HUES48 (cell line): ENCODE measurements at regions not wholly inside any gene's neighbourhood (a gene's known extent, or its start where the extent isn't known, plus 50 kb on each side); places are given as distances from the start of the nearest gene placed in this dataset.

Experiments used
- H3K27ac ChIP-seq: one replicate; pipeline ENCODE4 v1.7.0; 2013; ENCODE audit warnings: low read depth, low read length, inconsistent platforms
- H3K27me3 ChIP-seq: 2 replicates; pipeline ENCODE4 v1.6.1; 2013; ENCODE audit warnings: mild to moderate bottlenecking, low read length; ENCODE audit not compliant: control insufficient read depth, insufficient read depth
- H3K36me3 ChIP-seq: 2 replicates; pipeline ENCODE4 v1.6.1; 2013; ENCODE audit warnings: low read length; ENCODE audit not compliant: control insufficient read depth, insufficient read depth
- H3K4me1 ChIP-seq: 2 replicates; pipeline ENCODE4 v1.6.1; 2013; ENCODE audit warnings: mild to moderate bottlenecking, low read length; ENCODE audit not compliant: control insufficient read depth, insufficient read depth
- H3K4me3 ChIP-seq: 2 replicates; pipeline ENCODE4 v1.5.1; 2013; ENCODE audit warnings: mild to moderate bottlenecking, low read depth, low read length
- H3K9ac ChIP-seq: 2 replicates; pipeline ENCODE4 v1.6.1; 2013; ENCODE audit warnings: mild to moderate bottlenecking, low read depth, low read length, moderate library complexity
- H3K9me3 ChIP-seq: 2 replicates; pipeline ENCODE4 v1.6.1; 2013; ENCODE audit warnings: low read length; ENCODE audit not compliant: control insufficient read depth, insufficient read depth

DNA sequence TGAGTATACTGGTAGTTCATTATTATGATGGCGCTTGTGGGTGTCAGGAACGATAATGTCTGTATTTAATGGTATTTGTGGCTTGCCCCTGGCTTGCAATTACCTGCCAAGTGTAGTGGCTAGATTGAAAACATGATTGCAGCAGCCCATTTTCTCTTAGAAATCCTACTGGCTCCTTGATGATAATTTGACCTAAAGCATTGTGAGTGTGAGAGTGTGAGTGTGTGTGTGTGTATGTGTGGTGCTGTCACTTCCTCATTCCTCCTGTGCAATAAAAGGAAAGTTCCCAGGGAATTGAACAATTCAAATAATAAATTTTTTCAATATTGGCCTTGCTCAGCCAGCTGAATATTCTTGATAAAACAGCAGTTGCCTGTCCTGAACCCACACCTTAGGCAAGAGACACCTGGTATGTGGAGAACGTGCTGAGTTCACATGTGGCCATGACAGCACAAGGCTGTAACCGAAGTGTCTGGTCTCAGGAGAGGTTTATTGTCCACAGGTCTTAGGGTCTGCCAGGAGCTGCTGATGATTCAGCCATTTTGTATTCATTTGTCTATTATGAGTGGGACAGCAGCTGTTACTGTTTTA, 193.3 kb downstream of the CD47 start:
- H3K27ac ChIP-seq = no peak overlapping the region
- H3K9ac ChIP-seq = no peak overlapping the region
- no peak overlapping the region for H3K4me3 ChIP-seq
- no peaks in the 10 kb centered on the region for H3K36me3 ChIP-seq
- no peaks in the 10 kb centered on the region for H3K9me3 ChIP-seq
- H3K4me1 ChIP-seq = no peaks in the 10 kb centered on the region
- H3K27me3 ChIP-seq = no peaks in the 10 kb centered on the region

DNA sequence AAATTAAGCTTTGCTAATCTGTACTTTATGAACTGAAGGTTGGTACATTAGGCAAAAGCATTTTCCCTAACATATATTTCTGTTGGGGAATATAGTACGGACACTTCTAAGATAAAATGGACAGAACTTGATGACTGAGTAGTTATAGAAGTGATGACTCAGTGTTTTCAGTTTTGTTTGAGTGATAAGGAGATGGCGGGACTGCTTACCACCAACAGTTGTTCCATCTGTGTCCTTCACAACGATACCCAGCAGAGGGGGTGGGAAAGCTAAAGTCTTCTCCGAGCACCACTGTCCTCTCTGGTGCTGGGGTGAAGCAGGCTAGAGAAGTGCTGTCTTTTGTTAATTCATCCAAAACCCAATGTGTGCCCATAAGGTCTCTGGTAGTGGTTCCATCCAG, 195.8 kb downstream of the CD47 start:
- Histone ChIP-seq H3K27ac (no peak overlapping the region), H3K9me3 (no peaks in the 10 kb centered on the region), H3K36me3 (no peaks in the 10 kb centered on the region), H3K9ac (no peak overlapping the region), H3K4me1 (no peaks in the 10 kb centered on the region), H3K27me3 (no peaks in the 10 kb centered on the region), H3K4me3 (no peak overlapping the region)

DNA sequence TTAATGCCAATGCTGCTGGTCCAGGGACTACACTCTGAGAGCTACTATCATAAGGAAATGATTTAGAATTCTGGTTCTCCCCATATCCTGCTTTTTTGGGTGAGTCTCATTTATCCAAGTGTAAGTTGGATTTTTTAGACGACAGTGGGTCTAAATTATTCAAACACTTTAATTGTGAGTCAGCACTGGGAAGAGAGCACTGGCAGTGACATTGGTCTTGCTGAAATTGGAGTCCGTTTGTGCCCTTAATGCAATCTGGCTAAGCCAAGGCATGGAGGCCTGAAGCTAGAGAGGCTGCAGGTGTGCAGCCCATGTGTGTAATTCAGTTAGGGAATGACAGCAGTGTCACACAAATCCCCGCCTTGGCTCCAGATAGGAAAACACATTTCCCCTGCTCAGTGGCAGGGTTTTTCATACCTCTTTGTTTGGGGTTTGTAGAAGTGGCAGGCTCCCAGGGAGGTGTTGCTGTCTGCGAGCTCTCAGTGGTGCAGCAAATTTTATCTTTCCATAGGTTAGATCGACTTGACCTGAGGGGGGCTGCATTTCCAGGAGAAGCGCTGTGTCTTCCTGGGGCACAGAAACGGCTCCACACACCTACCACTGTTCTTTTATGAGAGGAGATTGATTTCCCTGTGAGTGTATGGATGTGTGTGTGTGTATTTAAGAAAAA, 197.7 kb downstream of the CD47 start:
- H3K36me3 ChIP-seq = no peaks in the 10 kb centered on the region
- H3K27ac ChIP-seq = no peak overlapping the region
- peaks cover 5% of the 10 kb centered on the region for H3K9me3 ChIP-seq
- no peaks in the 10 kb centered on the region for H3K27me3 ChIP-seq
- H3K9ac ChIP-seq = no peak overlapping the region
- no peak overlapping the region for H3K4me3 ChIP-seq
- H3K4me1 ChIP-seq = no peaks in the 10 kb centered on the region

DNA sequence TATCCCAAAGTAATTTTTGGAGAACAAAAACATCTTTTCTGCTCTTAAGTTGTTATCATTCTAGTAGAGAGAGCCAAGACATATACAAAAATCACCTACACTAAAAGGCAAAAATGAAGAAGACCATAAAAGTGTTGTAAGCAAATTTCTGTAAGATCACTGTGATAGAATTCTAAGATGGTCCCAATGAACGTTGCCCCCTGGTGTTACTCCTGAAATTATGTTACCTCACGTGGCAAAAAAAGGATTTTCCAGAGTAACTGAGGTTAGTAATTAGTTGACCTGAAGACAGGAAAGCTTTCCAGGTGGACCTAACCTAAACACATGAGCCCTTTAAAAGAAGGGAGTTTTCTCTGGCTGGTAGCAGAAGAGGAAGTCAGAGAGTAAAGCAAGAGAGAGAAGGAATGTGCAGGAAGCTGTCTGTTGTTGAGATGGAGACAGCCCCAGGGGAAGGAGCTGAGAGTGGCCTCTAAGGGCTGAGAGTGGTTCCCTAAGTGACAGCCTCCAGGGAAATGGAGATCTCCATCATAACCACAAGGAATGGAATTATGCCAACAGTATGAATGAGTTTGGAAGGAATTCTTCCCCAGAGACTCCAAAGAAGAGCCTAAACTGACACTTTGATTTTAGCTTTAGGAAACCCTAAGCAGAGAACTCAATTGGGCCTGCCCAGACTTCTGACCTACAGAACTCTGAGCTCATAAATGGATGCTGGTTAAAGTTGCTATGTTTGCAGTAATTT, 205.9 kb downstream of the CD47 start:
- Histone ChIP-seq H3K9me3 (peaks cover 5% of the 10 kb centered on the region), H3K4me1 (peaks cover 5% of the 10 kb centered on the region; the same call in 1 of the 2 replicates), H3K9ac (no peak overlapping the region), H3K4me3 (no peak overlapping the region), H3K27ac (no peak overlapping the region), H3K36me3 (no peaks in the 10 kb centered on the region), H3K27me3 (no peaks in the 10 kb centered on the region)

DNA sequence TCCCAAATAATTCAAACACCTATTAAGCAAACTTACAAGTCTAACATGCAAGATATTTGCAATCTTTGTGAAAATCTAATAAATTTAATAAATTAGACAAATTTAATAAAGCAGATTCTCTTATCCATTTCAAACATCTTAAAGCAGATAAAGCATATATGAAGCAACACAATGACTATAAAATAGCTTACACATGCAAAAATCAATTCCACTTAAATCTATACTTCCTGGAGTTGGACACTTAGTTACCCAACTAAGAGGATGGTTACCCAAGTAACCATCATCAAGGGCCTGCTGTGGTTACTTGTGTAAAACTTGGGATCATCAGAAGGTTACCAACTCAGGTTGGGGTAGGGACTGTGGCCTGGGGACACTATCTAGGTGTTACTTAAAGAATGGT, 206.8 kb downstream of the CD47 start:
- peaks cover under 1% of the 10 kb centered on the region; the same call in 1 of the 2 replicates for H3K9me3 ChIP-seq
- no peaks in the 10 kb centered on the region for H3K36me3 ChIP-seq
- H3K4me1 ChIP-seq = peaks cover 5% of the 10 kb centered on the region; the same call in 1 of the 2 replicates
- H3K27ac ChIP-seq = no peak overlapping the region
- no peaks in the 10 kb centered on the region for H3K27me3 ChIP-seq
- H3K9ac ChIP-seq = no peak overlapping the region
- no peak overlapping the region for H3K4me3 ChIP-seq

DNA sequence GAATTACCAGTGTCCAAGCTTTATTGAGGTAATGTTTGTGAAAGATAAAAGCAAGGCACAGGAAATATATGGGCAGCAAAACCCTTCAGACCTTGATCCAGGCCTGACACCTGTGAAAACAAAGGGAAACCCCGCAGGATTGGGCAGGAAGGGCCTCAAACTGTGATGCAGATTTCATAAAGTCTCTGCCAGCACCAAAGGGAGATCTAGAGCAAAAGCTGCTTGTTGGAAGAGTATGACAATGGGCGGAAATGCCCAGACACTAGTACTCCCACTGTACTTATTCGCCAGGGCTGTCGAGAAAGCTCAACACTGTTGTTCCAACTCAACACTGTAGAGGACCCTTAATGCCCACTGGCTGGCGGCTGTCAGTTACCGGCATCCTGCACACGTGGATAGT, 207.9 kb downstream of the CD47 start:
- Histone ChIP-seq H3K4me1 (peaks cover 5% of the 10 kb centered on the region; the same call in 1 of the 2 replicates), H3K4me3 (no peak overlapping the region), H3K9me3 (no peaks in the 10 kb centered on the region), H3K27me3 (no peaks in the 10 kb centered on the region), H3K36me3 (no peaks in the 10 kb centered on the region), H3K9ac (no peak overlapping the region), H3K27ac (no peak overlapping the region)

DNA sequence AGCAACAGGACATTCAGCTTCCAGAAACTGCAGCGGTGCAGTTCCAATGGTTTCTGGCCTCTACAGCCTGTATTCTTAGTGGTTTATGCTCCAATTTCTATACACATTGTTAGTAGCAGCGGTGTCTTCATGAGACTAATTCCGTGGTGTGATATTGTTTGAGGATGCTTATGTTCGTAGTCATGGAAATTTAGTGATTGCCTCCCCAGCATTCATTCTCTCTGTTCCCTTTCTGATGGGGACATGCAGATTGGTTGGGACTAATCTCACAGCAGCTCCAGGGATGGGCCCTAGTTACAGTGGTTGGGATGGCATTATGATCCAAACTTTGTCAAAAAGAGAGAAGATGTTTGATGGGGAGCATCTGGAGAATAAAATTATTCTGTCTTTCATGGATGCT, 208.6 kb downstream of the CD47 start:
- H3K9ac ChIP-seq = no peak overlapping the region

DNA sequence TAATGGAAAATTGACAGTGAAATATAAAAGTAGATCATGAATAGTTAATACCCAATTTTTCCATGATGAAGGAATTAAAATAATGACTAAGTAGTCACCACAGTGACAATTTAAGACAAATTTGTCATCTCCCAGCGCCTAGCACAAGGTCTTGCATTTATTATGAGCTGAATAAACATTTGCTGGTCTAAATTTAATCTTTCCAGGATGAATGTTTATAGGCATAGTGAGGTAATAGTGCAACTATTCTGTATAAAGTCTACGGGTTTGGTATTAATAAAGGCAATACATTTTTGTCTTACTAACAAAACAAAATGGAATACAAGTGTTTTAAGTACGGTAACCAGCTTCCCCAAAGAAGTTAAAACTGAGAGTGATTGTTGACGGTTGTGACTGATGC, 209.3 kb downstream of the CD47 start:
- H3K9ac ChIP-seq = no peak overlapping the region
- H3K9me3 ChIP-seq = no peaks in the 10 kb centered on the region
- no peaks in the 10 kb centered on the region for H3K36me3 ChIP-seq
- H3K4me1 ChIP-seq = peaks cover 5% of the 10 kb centered on the region; the same call in 1 of the 2 replicates
- H3K4me3 ChIP-seq = no peak overlapping the region
- no peak overlapping the region for H3K27ac ChIP-seq
- no peaks in the 10 kb centered on the region for H3K27me3 ChIP-seq

More for the DNA sequence above, 208.6 kb downstream of the CD47 start:
- Histone ChIP-seq H3K9me3 (no peaks in the 10 kb centered on the region), H3K36me3 (no peaks in the 10 kb centered on the region), H3K27me3 (no peaks in the 10 kb centered on the region), H3K27ac (no peak overlapping the region), H3K4me3 (no peak overlapping the region), H3K4me1 (peaks cover 5% of the 10 kb centered on the region; the same call in 1 of the 2 replicates)

DNA sequence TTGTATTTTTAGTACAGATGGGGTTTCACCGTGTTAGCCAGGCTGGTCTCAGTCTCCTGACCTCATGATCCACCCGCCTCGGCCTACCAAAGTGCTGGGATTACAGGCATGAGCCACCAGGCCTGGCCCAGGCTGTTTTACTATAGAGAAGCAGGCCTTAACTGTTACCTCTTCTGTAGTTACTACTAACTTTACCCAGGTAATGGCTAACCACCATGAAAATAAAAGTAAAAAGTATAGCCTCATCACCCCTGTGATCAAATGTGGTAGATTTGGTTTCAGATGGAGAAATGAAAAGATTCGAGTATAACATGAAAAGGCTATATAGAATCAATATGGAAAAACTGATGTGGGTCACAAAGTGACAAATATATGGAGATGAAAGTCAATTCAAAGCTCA, 210.1 kb downstream of the CD47 start:
- Histone ChIP-seq H3K36me3 (no peaks in the 10 kb centered on the region), H3K27me3 (no peaks in the 10 kb centered on the region), H3K9ac (no peak overlapping the region), H3K4me1 (peaks cover 5% of the 10 kb centered on the region; the same call in 1 of the 2 replicates), H3K4me3 (no peak overlapping the region), H3K27ac (no peak overlapping the region), H3K9me3 (no peaks in the 10 kb centered on the region)

DNA sequence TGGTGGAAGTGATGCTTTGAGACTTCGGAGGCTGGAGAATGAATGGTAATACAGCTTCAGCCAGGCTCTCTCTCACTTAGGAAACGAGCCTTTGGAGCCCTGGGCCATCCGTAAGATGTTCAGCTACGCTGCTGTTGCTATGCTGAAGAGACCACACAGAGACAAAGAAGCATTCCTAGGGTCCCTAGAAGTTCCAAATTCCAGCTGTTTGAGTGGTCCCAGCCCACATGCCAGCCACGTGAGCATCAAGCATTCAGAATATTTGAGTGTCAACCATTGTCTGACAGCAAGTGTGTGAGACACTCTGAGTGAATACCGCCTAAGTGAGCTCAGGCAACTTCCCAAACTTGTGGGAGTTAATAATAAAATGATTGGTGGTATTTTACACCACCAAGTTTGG, 212.9 kb downstream of the CD47 start:
- no peak overlapping the region for H3K27ac ChIP-seq
- H3K27me3 ChIP-seq = no peaks in the 10 kb centered on the region

More for the DNA sequence above, 212.9 kb downstream of the CD47 start:
- Histone ChIP-seq H3K4me3 (no peak overlapping the region), H3K9ac (no peak overlapping the region), H3K9me3 (no peaks in the 10 kb centered on the region), H3K4me1 (peaks cover 3% of the 10 kb centered on the region; the same call in 1 of the 2 replicates), H3K36me3 (no peaks in the 10 kb centered on the region)
